GM12892 (cell line): ENCODE measurements at regions not wholly inside any gene's neighbourhood (a gene's known extent, or its start where the extent isn't known, plus 50 kb on each side); places are given as distances from the start of the nearest gene placed in this dataset.

Source experiments
- POLR2A ChIP-seq: IDR thresholded peaks from 2 replicates; pipeline ENCODE4 v1.6.1; 2011; ENCODE audit warnings: low read depth, low read length, control low read depth
- POLR2AphosphoS5 ChIP-seq: IDR thresholded peaks from 2 replicates; pipeline ENCODE4 v1.6.1; 2011; ENCODE audit warnings: low read depth, low read length, control low read depth
- TAF1 ChIP-seq: IDR thresholded peaks from 2 replicates; pipeline ENCODE4 v1.6.1; 2011; ENCODE audit warnings: low read depth, mild to moderate bottlenecking, control low read depth, low read length, borderline replicate concordance

- TF ChIP-seq POLR2AphosphoS5 (no peak), POLR2A (no peak), TAF1 (no peak)
These were observed 78.4 kb upstream of the TMEM252 start for GRCh38 chr9:68619072-68619471.
